Glomerular visceral epithelial cell (primary cell): ENCODE measurements at regions not wholly inside any gene's neighbourhood (a gene's known extent, or its start where the extent isn't known, plus 50 kb on each side); places are given as distances from the start of the nearest gene placed in this dataset.
"Not testable (repeated sequence)": the region's sequence is repeated elsewhere in the genome, so short reads cannot be mapped to it uniquely, and the experiment has no call there.

Experiments used
- DNase-seq: peaks from one replicate; pipeline ENCODE4 v3.0.0-alpha.2; 2016; ENCODE audit errors: extremely low spot score

GRCh38 chr7:46089281-46089680 is 168.2 kb upstream of the IGFBP3 start:
- DNase-seq = no peak

GRCh38 chr7:46088486-46088885 is 167.4 kb upstream of the IGFBP3 start:
- DNase-seq = not testable (repeated sequence)

GRCh38 chr7:46080595-46081159 is 159.6 kb upstream of the IGFBP3 start:
- no peak for DNase-seq

DNA sequence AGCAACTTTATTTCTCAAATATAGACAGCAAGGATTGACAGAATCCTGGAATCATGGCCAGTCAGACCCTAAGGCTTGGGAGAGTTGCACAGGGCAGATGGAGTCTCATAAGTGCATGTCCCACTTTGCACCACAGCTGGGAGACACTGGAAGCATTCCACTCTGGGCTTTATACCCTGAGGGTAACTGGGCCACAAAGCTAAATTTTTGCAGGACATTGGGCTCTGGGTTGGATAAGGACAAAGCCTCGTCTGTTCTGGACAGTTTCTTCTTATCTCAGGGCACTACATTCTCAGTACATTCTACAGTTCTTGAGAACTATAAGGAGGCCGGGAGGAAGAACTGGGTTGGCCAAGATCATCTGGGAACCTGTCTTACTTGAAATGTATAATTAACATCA is 158.3 kb upstream of the IGFBP3 start:
- no peak for DNase-seq

DNA sequence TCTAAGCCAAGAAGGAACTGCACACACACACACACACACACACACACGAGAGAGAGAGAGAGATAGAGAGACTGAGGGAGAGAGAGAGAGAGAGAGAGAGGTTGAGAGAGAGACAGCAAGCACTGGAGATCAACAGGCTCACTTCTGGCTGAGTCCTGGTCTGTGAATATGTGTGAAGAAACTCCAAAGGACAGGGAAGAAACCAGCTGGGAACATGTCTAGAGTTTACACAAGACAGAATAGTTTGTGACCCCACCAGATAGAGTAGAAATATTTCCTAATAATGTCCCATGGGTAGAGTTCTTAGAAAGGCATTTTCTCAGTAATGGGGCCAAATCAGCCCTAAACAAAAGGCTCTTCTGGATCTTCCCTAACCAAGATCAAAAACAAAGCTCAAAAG is 155.5 kb upstream of the IGFBP3 start:
- DNase-seq = no peak

DNA sequence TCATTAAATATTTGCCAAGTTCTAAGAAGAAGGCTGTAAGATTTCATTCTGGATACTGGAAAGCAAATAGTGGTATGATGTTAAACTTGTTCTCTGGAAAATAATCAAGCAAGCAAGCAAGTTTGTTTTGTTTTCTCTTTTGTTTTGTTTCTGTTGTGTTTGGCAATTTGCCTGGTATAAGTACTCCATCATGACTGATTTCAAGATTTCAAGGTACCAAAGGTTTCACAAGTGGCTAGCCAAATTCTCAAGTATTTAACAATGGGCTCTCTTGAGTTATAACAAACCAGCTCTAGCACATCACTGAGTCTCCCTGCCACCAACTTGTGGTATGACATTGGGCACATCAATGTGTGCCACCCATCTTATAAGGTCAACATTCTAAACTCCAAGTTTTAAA is 151.7 kb upstream of the IGFBP3 start:
- DNase-seq = no peak

GRCh38 chr7:46071601-46072000 is 150.5 kb upstream of the IGFBP3 start:
- no peak for DNase-seq

DNA sequence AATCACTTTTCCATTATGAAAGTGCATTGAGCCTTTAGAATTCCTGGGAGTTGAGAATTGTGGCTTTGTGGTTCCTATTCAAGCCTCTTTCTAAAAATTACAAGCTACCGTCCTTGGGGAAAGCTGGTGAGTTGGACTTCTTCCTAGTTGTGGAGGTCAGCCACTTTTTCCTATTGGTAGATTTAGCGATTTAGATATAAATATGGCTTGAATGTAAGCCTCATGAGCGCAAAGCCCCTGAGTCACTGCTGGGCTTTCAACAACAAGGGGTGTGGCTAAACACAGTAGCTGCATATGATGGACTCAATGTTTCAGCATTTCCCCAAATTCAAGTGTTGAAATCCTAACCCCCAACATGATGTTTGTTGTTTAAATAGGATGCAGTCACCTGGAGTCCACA is 150.0 kb upstream of the IGFBP3 start:
- DNase-seq = no peak

GRCh38 chr7:46068159-46068558 is 147.1 kb upstream of the IGFBP3 start:
- DNase-seq = no peak

DNA sequence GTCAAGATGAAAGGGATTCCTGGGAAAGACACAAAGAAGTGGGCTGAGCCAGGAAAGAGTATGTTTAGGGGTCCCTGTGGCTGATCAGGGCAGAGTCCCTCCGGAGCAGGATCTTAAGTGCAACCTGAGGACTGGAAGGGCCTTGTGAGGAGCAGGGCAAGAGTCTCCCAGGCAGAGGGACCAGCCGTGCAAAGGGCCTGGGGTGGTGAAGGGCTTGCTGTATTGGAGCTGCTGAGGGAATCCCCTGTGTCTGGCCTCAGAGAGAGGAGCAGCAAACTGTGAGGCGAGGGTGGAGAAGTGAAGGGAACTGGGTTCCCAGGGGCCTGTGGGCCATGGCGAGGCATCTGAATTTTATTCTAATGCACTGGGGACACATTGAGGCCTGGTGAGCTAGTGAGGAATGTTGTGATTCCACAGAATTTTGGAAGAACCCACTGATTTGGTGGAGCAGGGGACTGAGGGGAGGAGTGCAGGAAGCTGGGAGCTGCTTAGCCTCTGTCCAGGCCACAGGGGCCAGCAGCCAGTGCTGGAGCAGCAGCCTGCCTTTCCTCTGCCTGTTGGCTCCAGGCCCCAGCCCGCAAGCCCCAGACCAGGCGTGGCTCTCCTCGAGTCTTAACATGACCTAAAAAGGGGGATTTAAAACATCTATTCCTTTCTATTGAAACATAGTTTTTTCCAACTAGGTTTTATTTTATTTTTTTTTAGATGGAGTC is 138.4 kb upstream of the IGFBP3 start:
- no peak for DNase-seq

GRCh38 chr7:46058086-46058823 is 137.2 kb upstream of the IGFBP3 start:
- DNase-seq = no peak

- DNase-seq = no peak
Observed at GRCh38 chr7:46054915-46055314, 133.8 kb upstream of the IGFBP3 start.

- DNase-seq = no peak
Observed at GRCh38 chr7:46054272-46054671, 133.2 kb upstream of the IGFBP3 start.

GRCh38 chr7:46047581-46047980 is 126.5 kb upstream of the IGFBP3 start:
- no peak for DNase-seq

DNA sequence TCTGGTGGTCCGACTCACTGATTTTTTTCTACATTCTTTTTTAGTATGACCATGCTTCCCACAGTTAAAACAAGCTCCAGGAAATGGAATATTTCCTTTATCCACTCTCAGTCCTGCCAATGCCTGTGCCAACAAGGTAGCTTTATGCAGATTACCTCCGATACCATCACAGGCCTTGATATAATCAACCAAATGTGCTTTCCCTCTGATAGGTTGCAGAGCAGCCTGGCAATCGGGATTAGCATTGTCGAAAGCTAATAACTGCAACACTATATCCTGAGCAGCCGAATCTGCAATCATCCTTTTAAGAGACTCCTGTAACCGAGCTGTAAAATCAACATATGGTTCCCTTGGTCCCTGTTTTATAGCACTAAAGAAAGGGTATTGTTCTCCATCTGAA is 122.3 kb upstream of the IGFBP3 start:
- DNase-seq = not testable (repeated sequence)

DNA sequence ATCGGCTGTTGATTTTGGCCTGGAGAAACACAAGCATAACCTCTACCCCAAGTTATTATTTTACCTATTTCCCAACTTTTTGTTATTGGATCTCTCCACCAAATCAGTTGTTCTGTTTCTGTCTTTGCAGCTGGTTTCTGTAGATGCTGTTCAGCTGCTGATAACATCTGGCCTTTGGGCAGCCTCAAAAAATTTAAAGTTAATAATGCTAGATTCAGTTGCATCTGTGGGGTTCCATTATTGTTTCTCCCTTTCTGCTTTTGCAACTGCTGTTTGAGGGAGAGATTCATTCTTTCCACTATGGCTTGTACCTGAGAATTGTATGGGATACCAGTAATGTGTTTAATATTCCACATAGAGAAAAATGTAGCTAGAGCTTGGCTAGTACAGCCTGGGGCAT is 118.7 kb upstream of the IGFBP3 start:
- DNase-seq = not testable (repeated sequence)

DNA sequence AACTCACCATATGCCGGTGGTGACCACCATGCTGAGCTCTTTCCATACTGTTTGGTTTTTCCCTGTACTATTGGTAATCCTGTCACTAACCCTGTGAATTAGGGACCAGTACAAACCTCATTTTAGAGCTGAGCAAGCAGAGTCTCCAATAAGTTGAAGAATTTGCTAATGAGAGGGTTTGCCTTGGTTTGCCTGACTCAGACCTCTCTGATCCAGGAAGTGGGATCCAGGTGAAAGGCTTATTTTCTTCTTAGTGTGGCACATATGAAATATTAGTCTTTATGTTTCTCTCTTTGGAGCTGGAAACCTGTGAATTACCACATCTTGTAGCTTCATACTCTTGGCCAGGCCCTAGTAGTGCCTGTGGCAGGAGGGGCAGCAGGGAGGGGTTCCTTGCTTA is 114.1 kb upstream of the IGFBP3 start:
- no peak for DNase-seq

- no peak for DNase-seq
Observed at GRCh38 chr7:46034056-46034768, 113.1 kb upstream of the IGFBP3 start.

- no peak for DNase-seq
Observed at GRCh38 chr7:46033592-46033991, 112.5 kb upstream of the IGFBP3 start.

GRCh38 chr7:46032942-46033341 is 111.9 kb upstream of the IGFBP3 start:
- DNase-seq = no peak

DNA sequence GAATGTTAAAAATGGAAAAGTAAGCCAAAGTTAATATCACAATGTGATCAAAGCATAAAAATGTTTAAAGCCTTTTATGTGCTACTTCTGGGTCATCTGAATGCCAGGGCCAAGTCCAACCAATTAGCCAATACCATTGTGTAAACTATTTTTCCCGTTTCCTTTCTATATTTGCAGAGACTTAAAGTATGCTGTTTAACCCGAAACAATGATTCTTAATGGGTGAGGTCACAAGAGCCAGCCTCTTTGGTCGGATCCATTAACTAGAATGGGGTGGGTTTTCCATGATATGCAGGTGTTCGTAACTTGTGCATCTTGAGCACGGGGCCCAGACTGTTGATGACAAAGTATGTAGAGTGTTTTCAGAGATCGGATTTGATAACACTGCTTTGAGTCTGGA is 111.3 kb upstream of the IGFBP3 start:
- DNase-seq = no peak

GRCh38 chr7:46029111-46029704 is 108.1 kb upstream of the IGFBP3 start:
- no peak for DNase-seq
